ENCODE measurements at regions not wholly inside any gene's neighbourhood (a gene's known extent, or its start where the extent isn't known, plus 50 kb on each side); places are given as distances from the start of the nearest gene placed in this dataset.

DNA sequence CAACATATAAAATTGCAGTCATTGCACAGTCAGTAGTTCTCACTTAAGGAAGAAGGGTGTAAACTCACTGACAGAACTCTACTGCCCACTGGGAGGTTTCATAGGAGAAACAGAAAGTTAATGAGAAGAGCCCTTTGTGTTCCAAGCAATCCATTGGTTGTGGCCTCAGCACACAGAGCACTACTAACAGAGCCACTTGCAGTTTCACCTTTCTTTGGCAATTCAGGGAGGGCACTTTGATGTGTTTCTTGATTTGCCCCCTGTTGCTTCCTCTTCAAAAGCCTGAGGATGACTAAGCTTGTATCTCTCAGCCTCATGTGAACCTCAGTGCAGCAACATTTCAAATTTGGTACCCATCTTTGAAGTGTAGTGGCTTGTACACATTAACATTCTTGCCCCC is 409.4 kb downstream of the DMRTA1 start:
- no peak overlapping the region for H3K4me3 Mint-ChIP-seq
- no peaks in the 10 kb centered on the region for H3K27me3 Mint-ChIP-seq
- H3K27ac Mint-ChIP-seq = no peak overlapping the region
- H3K36me3 Mint-ChIP-seq = no peaks in the 10 kb centered on the region
- H3K4me1 Mint-ChIP-seq = no peaks in the 10 kb centered on the region
- H3K9me3 Mint-ChIP-seq = peaks cover 4% of the 10 kb centered on the region

DNA sequence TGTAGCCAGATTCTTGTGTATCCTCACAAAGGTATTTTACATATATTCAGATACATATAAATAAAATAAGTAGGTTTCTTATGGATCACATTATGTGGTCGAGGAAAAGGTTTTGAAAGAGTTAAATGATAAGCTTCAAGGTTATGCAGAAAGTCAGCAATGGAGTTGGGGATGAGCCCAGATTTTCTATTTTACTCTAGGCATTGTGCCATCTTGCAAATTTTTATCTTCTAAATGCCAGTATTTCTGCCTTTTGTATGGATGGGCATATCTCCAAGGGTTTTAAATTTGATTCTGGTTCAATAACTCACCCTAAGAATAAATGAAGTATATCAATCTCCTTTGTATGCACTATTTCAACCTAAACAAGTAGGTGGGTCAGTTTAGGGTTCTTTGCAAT is 410.7 kb downstream of the DMRTA1 start:
- Mint-ChIP-seq H3K4me1 (no peaks in the 10 kb centered on the region), H3K27ac (no peak overlapping the region), H3K36me3 (no peaks in the 10 kb centered on the region), H3K4me3 (no peak overlapping the region), H3K9me3 (peaks cover 4% of the 10 kb centered on the region), H3K27me3 (no peaks in the 10 kb centered on the region)

DNA sequence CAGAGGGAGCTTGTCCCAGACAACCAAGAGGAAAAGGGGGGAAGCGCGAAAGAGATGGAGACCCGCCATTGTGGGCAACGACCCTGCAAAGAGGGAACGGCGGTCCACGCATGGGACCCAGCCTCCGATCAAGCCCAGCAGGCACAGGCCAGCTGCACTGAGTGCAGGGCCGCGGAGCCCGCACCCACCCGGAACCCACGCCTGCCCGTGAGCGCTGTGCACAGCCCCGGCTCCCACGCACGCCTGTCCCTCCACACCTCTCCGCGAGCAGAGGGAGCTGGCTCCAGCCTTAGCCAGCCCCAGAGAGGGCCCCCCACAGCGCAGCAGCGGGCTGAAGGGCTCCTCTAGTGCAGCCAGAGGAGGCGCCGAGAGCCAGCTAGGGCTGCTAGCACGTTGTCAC is 416.5 kb downstream of the DMRTA1 start:
- Mint-ChIP-seq H3K27me3 (peaks cover 3% of the 10 kb centered on the region), H3K27ac (no peak overlapping the region), H3K36me3 (no peaks in the 10 kb centered on the region), H3K4me1 (no peaks in the 10 kb centered on the region), H3K4me3 (no peak overlapping the region), H3K9me3 (peaks cover 20% of the 10 kb centered on the region)

DNA sequence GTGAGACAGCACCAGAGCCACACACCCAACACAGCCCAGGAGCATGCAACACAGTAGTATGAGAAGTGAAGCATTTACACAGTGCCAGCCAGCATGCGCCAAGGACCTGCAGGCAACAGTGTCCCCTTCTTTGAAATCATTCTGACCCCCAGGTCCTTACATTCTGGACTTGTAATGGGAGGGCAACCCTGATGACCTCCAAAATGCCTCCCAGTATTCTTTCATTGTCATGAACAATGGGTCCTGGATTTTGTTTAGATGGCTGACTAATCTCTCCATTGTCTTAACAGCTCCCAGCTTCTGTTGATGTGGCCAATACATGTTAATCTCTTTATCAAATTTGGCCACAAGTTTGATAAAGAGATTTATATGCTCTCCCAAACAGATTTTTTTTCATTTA is 417.1 kb downstream of the DMRTA1 start:
- Mint-ChIP-seq H3K4me1 (no peaks in the 10 kb centered on the region), H3K27ac (no peak overlapping the region), H3K27me3 (peaks cover 3% of the 10 kb centered on the region), H3K9me3 (peaks cover 20% of the 10 kb centered on the region), H3K36me3 (no peaks in the 10 kb centered on the region), H3K4me3 (no peak overlapping the region)

DNA sequence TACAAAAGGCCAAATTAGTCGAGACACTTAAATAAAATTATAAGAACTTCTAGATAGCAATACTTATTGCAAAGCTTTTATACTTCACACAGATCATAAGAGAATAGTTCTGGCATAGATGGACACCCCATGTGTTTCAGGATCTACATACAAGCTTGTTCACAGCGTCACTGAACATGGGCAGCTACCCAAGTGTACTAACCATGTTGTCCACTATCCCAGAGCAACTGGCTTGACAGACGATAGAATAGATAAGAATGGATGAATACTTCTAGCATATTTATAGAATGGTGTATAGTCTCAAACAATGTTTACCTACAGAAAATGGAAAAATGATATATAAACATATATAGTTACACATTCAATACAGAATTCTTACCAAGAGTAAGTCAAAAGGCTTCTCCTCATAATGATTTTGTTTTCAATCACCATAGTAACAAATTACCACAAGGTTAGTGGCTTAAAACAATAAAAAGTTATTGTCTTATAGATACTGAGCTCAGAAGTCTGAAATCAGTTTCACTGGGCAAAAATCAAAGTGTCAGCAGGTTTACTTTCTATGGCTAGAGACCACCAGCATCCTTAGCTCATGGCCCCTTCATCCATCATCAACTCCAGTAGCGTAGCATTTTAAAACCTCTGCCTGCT is 446.7 kb downstream of the DMRTA1 start:
- Mint-ChIP-seq H3K27me3 (no peaks in the 10 kb centered on the region), H3K36me3 (no peaks in the 10 kb centered on the region), H3K4me1 (no peaks in the 10 kb centered on the region), H3K27ac (no peak overlapping the region), H3K9me3 (peaks cover 4% of the 10 kb centered on the region), H3K4me3 (no peak overlapping the region)

DNA sequence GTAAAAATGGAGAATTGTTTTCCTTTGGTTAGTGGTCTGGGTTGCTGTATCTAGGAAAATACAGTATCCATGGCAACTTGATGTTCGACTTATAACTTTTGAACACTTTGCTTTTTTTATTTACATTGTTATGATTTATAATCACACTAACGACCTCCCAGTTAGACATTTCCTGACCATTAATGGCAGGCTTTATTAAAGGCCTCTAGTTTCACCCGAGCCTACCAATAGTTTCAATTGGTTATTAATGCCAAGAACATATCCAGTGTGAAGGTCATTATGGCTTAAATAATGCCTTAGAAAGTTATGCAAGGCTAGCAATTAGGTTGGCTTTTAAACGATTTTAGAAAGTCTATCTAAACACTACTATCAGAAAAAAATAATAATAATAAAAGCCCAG is 452.0 kb downstream of the DMRTA1 start:
- Mint-ChIP-seq H3K4me3 (no peak overlapping the region), H3K27me3 (no peaks in the 10 kb centered on the region), H3K4me1 (no peaks in the 10 kb centered on the region), H3K36me3 (no peaks in the 10 kb centered on the region), H3K9me3 (no peaks in the 10 kb centered on the region), H3K27ac (no peak overlapping the region)

DNA sequence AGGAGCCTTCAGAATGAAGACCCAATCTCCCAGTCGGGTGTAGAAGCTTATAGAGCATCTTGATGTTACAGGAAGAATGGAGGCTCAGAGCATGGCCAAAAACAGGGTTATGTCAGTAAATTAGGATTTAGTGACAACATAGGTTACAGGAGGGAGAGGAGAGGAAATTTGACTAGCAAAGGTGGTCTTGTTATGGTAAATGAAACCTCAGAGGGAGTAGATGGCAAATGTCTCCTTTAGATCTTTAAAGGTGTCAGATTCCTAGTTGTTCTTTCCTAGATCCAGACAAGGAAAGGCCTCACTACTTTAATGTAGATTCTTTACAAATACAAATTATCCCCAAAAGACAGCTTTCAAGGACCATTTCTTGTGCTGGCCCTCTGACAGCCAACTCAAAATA is 465.0 kb downstream of the DMRTA1 start:
- Mint-ChIP-seq H3K4me3 (no peak overlapping the region), H3K36me3 (no peaks in the 10 kb centered on the region), H3K9me3 (peaks cover 5% of the 10 kb centered on the region), H3K27ac (no peak overlapping the region), H3K27me3 (no peaks in the 10 kb centered on the region), H3K4me1 (no peaks in the 10 kb centered on the region)

DNA sequence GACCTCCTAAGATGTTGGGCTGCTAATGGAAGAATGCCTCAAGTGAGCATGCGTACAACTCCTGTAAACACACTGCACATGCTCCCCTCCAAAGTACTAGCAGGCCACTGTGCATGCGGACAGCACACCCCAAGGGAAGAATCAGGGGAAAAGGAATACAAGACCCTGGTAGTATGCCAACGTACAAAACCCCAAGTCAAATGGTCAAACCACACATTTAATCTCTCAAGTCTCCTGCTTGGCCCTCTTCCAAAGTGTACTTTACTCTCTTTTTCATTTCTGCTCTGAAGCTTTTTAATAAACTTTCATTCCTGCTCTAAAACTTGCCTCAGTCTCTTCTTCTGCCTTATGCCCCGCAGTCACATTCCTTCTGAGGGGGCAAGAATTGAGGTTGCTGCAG is 466.4 kb downstream of the DMRTA1 start:
- Mint-ChIP-seq H3K4me3 (no peak overlapping the region), H3K36me3 (no peaks in the 10 kb centered on the region), H3K27me3 (no peaks in the 10 kb centered on the region), H3K27ac (no peak overlapping the region), H3K9me3 (peaks cover 5% of the 10 kb centered on the region), H3K4me1 (no peaks in the 10 kb centered on the region)

DNA sequence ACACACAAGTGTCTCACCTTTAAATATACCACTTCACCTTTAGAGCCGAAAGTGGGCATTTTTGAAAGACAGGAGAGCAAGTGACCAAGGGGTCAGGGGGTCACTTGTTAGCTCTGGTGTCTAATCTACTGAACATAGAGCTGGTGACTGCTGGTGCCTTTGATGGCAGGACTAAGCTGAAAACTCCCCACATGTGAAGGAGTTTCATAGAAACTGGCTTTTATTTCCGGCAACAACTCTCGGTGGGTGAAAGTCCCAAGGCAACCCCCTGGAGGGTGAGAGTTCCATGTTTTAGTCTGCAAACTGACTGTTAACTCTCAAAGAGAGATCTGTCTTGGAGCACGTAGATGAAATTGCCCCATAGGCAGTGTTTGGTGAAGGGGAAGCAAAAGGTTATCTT is 466.9 kb downstream of the DMRTA1 start:
- H3K4me1 Mint-ChIP-seq = no peaks in the 10 kb centered on the region
- H3K36me3 Mint-ChIP-seq = no peaks in the 10 kb centered on the region
- H3K4me3 Mint-ChIP-seq = no peak overlapping the region
- peaks cover 5% of the 10 kb centered on the region for H3K9me3 Mint-ChIP-seq
- no peak overlapping the region for H3K27ac Mint-ChIP-seq
- no peaks in the 10 kb centered on the region for H3K27me3 Mint-ChIP-seq

DNA sequence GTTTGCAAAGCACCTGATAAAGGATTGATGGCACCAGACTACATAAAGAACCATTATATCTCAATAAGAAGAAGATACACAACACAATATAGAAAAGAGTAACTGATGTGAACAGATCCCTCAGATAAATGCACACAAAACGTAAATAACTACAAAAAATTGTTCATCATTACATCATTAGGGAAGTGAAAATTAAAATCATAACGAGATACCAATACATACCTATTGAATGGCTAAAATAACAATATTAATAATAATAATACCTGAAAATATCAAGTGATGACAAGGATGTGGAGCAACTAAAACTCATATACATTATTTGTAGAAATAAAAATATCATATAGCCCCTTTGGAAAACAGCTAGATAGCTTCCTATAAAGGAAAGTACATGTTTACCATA is 469.5 kb downstream of the DMRTA1 start:
- no peaks in the 10 kb centered on the region for H3K4me1 Mint-ChIP-seq
- H3K4me3 Mint-ChIP-seq = no peak overlapping the region
- H3K27ac Mint-ChIP-seq = no peak overlapping the region
- peaks cover 5% of the 10 kb centered on the region for H3K9me3 Mint-ChIP-seq
- no peaks in the 10 kb centered on the region for H3K27me3 Mint-ChIP-seq
- no peaks in the 10 kb centered on the region for H3K36me3 Mint-ChIP-seq

DNA sequence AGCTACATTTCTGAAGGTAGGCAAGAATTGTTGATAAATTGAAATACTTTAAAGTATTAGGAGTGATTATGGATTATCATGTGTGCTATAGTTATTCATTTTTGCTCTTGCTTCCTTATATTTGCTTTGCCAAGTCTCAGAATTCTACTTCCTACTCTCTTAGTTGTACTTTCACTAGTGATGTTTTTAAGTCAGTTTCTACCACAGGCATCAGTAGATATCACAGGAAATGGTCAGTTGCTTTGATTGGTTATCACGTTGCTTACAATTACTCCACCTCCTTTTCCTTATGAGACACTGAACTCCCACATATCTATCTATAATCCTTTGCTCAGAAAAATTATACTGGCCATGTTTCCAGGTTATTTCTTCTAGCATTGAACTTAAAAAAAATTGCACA is 472.8 kb downstream of the DMRTA1 start:
- no peaks in the 10 kb centered on the region for H3K27me3 Mint-ChIP-seq
- H3K27ac Mint-ChIP-seq = no peak overlapping the region
- H3K4me3 Mint-ChIP-seq = no peak overlapping the region
- no peaks in the 10 kb centered on the region for H3K36me3 Mint-ChIP-seq
- H3K9me3 Mint-ChIP-seq = no peaks in the 10 kb centered on the region
- H3K4me1 Mint-ChIP-seq = no peaks in the 10 kb centered on the region

DNA sequence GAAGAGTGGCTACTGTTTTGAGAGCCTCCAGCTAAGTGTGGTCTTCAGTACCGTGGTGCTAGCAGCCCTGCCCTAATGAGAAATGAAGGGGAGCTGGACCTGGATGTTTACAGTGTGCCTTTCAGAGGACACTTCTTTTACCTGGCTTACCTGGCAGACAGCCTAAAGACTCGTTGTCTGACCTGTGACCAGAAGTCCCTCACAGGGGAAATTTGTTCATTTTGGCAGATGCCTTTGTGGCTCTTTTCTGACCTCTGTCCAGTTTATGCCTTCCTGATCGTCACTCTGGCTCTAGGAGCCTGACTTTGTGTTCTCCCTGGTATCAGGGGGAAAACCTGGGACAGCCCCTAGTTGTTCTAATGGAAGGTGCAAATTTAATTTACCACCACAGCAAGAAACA is 475.1 kb downstream of the DMRTA1 start:
- no peaks in the 10 kb centered on the region for H3K36me3 Mint-ChIP-seq
- H3K4me1 Mint-ChIP-seq = no peaks in the 10 kb centered on the region
- H3K27me3 Mint-ChIP-seq = no peaks in the 10 kb centered on the region
- H3K9me3 Mint-ChIP-seq = no peaks in the 10 kb centered on the region
- H3K4me3 Mint-ChIP-seq = no peak overlapping the region
- H3K27ac Mint-ChIP-seq = no peak overlapping the region

DNA sequence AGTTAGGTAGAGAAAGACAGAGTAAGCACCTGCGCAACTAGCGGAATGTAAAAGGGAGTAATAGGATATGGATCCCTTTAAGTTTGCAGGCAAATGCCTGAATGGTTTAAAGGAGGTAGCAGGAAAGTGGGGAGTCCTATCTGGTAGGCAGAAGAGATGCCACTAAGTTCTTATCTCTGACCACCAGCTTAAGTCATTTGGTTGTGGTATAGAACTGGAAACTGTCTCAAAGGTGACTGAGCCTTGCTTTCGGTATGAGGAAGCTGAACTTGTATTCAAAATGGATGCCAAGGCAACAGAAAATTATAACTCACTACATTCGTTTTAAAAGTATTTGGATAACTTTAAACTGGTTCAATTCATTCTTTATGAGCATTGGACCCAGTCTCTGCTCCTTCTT is 475.6 kb downstream of the DMRTA1 start:
- no peak overlapping the region for H3K4me3 Mint-ChIP-seq
- no peaks in the 10 kb centered on the region for H3K36me3 Mint-ChIP-seq
- H3K4me1 Mint-ChIP-seq = no peaks in the 10 kb centered on the region
- no peaks in the 10 kb centered on the region for H3K27me3 Mint-ChIP-seq
- H3K9me3 Mint-ChIP-seq = peaks cover 2% of the 10 kb centered on the region
- H3K27ac Mint-ChIP-seq = no peak overlapping the region

DNA sequence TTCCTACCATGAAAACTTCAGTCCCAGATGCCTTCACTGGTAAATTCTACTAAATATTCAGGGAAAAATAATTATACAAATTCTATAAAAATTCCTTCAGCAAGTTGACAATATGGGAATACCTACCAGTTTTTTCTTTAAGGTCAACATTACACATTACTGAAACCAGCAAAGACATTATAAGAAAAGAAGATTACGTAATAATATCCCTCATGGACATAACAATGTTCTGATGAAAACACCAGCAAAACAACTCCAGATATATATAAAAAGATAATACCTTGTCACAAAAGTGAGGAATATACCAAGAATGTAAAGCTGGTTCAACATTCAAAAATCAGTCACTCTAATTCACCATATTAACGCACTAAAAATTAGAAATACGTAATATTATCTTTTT is 507.9 kb downstream of the DMRTA1 start:
- H3K9me3 Mint-ChIP-seq = peaks cover 14% of the 10 kb centered on the region
- no peaks in the 10 kb centered on the region for H3K4me1 Mint-ChIP-seq
- H3K27me3 Mint-ChIP-seq = no peaks in the 10 kb centered on the region
- H3K4me3 Mint-ChIP-seq = no peak overlapping the region
- no peaks in the 10 kb centered on the region for H3K36me3 Mint-ChIP-seq
- H3K27ac Mint-ChIP-seq = no peak overlapping the region

DNA sequence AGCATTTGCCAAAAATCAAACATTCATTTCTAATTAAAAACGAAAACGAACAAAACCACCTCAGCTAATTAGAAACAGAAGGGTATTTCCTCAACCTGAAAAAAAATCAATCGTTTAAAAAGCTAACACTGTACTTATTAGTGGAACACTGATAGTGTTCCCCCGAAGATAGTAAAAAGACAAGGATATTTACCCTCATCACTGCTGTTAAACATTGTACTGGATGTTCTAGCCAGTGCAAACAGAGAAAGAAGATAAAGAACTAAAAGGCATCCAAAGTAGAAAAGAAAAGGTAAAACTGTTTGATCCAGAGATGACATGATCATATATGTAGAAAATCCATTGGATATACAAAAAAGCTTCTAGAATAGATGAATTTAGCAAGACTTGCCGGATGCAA is 508.3 kb downstream of the DMRTA1 start:
- H3K36me3 Mint-ChIP-seq = no peaks in the 10 kb centered on the region

DNA sequence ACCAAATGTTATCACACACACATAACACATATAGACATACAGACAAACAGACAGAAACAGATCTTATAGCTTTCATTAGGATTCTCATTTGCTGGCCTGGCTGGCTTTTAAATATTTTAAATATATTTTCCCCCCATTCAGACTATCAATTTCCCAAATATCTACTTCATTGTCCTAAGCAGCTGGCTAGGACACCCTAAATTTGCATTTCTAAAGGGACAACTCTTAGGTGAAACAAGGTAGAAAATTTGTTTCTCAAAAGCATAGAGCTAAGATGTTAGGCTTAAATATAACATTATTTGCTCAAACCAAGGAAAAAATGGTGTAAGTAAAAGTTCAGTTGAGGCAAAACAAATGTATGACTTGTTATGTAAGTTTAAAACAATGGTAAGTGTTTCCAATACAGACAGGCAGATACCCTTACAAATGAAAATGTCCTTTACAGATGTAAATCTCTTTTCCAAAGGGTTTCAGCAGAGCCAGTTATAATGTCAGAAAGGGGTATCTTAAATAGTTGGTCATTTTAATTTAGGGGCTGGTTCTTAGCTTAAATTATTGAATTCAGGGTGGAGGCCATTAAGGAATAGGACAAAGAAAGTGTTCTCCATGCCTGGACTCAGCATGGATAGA is 522.8 kb downstream of the DMRTA1 start:
- Mint-ChIP-seq H3K27ac (no peak overlapping the region), H3K4me3 (no peak overlapping the region), H3K9me3 (no peaks in the 10 kb centered on the region), H3K27me3 (no peaks in the 10 kb centered on the region), H3K4me1 (no peaks in the 10 kb centered on the region), H3K36me3 (no peaks in the 10 kb centered on the region)

More for the DNA sequence above, 508.3 kb downstream of the DMRTA1 start:
- H3K9me3 Mint-ChIP-seq = peaks cover 14% of the 10 kb centered on the region
- H3K4me3 Mint-ChIP-seq = no peak overlapping the region
- H3K27ac Mint-ChIP-seq = no peak overlapping the region
- no peaks in the 10 kb centered on the region for H3K4me1 Mint-ChIP-seq
- H3K27me3 Mint-ChIP-seq = no peaks in the 10 kb centered on the region

DNA sequence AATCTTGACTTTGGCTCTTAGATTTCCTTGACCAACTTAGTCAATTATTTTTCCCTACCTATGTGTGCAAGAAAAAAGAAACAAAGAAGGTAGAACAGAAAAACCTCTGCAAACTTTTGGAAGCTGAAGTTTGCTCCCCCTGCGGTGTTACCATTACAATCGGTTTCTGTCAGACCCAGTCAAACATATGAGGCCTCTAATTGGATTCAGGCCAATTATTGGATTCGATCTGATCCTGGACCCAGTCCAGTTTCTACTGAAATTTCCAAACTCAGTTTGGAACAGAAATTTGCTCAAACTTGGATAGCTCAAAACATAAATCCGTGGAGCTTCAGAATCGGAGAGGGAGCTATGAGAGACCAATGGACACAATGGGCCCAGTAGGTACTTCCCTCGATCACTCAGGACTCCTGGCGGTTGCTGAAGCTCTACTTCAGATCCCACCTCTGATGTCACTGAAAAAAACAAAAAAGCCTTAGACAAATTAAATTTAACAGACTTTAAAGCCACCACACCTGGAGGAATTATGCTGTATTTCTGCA is 523.9 kb downstream of the DMRTA1 start:
- no peaks in the 10 kb centered on the region for H3K27me3 Mint-ChIP-seq
- H3K9me3 Mint-ChIP-seq = no peaks in the 10 kb centered on the region
- no peak overlapping the region for H3K27ac Mint-ChIP-seq
- H3K4me1 Mint-ChIP-seq = no peaks in the 10 kb centered on the region
- no peaks in the 10 kb centered on the region for H3K36me3 Mint-ChIP-seq
- no peak overlapping the region for H3K4me3 Mint-ChIP-seq
